ENCODE measurements at regions not wholly inside any gene's neighbourhood (a gene's known extent, or its start where the extent isn't known, plus 50 kb on each side); places are given as distances from the start of the nearest gene placed in this dataset.

DNA sequence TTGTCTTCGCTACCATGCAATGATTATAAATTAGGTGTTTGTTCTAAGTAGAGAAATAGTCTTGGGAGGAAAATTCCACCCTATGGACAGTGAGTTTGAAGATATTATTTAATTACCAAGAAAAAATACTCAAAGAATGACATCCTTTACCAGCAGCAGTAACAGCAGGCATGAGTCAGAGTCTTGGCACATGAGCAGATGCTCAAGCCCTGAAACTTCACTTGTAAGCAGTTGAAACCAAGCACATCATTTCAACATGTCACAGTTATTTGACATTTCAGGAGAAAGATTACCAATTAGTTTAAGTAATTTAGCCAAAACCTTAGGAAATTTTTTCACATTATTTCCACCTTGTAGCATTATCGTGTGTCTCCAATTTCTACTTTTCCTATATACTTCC is 99.2 kb downstream of the C12orf50 start:
- Histone ChIP-seq H3K36me3 (ENCODE audit: control insufficient read depth, insufficient read depth, low read length) (no peaks in the 10 kb centered on the region), H3K27me3 (ENCODE audit: control insufficient read depth, insufficient read depth, low read length) (no peaks in the 10 kb centered on the region), H3K4me3 (ENCODE audit: low read depth, low read length) (no peak overlapping the region)
- peak; percentile 23 for DNase-seq (ENCODE audit: low read depth)
- TF ChIP-seq CTCF (IDR thresholded peaks at IDR 0.05; ENCODE audit: insufficient read depth, low read length, poor library complexity, severe bottlenecking), result no peak

DNA sequence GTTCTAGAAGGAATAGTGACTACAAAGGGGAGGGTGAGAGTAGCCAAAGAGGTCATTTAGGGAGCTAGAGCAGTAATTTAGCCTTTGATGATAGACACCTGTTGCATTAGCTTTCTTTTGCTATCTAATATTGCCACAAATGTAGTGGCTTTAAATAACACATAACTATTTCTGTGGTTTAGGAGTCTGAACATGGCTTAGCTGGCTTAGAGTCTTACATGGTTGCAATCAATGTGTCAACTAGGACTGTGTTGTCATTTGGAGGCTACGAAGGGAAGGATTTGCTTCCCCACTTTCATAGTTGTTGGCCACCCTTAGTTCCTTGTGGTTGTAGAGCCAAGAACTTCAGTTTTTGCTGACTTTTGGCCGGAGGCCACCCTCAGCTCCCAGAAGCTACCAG is 99.9 kb downstream of the C12orf50 start:
- Histone ChIP-seq H3K36me3 (ENCODE audit: control insufficient read depth, insufficient read depth, low read length) (no peaks in the 10 kb centered on the region), H3K4me3 (ENCODE audit: low read depth, low read length) (no peak overlapping the region), H3K27me3 (ENCODE audit: control insufficient read depth, insufficient read depth, low read length) (no peaks in the 10 kb centered on the region)
- TF ChIP-seq CTCF (IDR thresholded peaks at IDR 0.05; ENCODE audit: insufficient read depth, low read length, poor library complexity, severe bottlenecking), result no peak
- DNase-seq (ENCODE audit: low read depth), result no peak

DNA sequence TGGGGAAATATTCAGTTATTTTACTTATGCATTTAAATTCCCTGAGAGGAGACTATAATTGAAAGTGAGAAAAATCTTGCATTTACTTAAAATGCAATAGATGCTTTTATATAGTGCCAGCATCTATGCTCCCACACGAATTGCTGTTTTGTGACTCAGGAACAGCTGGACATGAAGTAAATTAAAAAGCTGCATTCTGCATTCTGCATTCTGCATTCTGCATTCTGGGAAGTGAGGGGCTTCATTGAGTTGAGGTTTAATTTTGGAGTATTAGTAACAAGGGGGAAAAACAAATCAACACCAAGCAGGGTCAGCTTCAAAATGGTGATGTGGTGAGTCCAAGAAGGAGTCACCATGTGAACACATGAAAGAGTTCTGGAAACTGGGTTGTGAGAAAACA is 101.2 kb downstream of the C12orf50 start:
- no peak for DNase-seq (ENCODE audit: low read depth)
- no peaks in the 10 kb centered on the region for H3K36me3 ChIP-seq (ENCODE audit: control insufficient read depth, insufficient read depth, low read length)
- TF ChIP-seq CTCF (IDR thresholded peaks at IDR 0.05; ENCODE audit: insufficient read depth, low read length, poor library complexity, severe bottlenecking), result no peak
- H3K4me3 ChIP-seq (ENCODE audit: low read depth, low read length), result no peak overlapping the region
- H3K27me3 ChIP-seq (ENCODE audit: control insufficient read depth, insufficient read depth, low read length), result no peaks in the 10 kb centered on the region

DNA sequence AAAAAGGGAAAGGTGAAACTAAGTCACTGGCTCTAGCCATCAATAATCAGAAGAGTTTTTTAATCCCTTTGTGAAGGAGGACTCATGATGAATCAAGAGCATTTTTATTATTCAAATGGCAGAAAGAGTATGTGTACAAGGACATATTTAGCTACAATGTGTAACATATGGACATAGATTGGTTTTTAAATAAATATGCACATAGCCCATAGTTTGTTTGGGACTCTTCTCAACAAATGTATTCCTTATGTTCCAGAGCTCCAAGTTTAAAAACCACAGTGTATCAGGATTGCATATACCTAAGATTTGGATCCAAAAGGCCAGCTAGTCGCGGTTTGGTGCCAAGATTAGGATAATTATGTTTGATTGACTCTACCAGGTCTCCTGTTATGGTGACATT is 104.2 kb downstream of the C12orf50 start:
- Histone ChIP-seq H3K4me3 (ENCODE audit: low read depth, low read length) (no peak overlapping the region), H3K36me3 (ENCODE audit: control insufficient read depth, insufficient read depth, low read length) (no peaks in the 10 kb centered on the region), H3K27me3 (ENCODE audit: control insufficient read depth, insufficient read depth, low read length) (no peaks in the 10 kb centered on the region)
- no peak for TF ChIP-seq CTCF (IDR thresholded peaks at IDR 0.05; ENCODE audit: insufficient read depth, low read length, poor library complexity, severe bottlenecking)
- DNase-seq (ENCODE audit: low read depth), result no peak

GRCh38 chr12:87924149-87924548 is 105.1 kb downstream of the C12orf50 start:
- TF ChIP-seq CTCF (IDR thresholded peaks at IDR 0.05; ENCODE audit: insufficient read depth, low read length, poor library complexity, severe bottlenecking), result no peak
- Histone ChIP-seq H3K27me3 (ENCODE audit: control insufficient read depth, insufficient read depth, low read length) (no peaks in the 10 kb centered on the region), H3K4me3 (ENCODE audit: low read depth, low read length) (no peak overlapping the region), H3K36me3 (ENCODE audit: control insufficient read depth, insufficient read depth, low read length) (no peaks in the 10 kb centered on the region)
- DNase-seq (ENCODE audit: low read depth), result no peak

DNA sequence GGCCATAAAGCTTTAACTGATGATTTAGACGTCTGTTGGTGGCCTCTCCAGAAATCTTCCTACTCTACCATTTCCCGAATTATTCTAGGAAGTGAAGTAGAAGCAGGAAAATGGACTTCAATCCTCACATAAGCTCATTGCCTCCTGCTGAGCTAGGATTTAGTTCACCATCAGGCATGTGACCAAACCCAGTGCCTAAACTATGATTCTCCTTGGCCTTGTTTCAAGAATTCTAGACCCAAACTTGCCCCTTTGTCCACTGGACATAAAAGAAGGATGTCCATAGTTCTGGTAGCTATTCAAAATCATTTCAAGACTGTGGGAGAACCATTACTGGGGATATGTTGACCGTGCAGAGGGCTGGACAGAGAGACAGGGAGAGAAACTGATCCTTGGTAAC is 105.8 kb downstream of the C12orf50 start:
- DNase-seq (ENCODE audit: low read depth), result no peak
- Histone ChIP-seq H3K36me3 (ENCODE audit: control insufficient read depth, insufficient read depth, low read length) (no peaks in the 10 kb centered on the region), H3K27me3 (ENCODE audit: control insufficient read depth, insufficient read depth, low read length) (no peaks in the 10 kb centered on the region), H3K4me3 (ENCODE audit: low read depth, low read length) (no peak overlapping the region)
- TF ChIP-seq CTCF (IDR thresholded peaks at IDR 0.05; ENCODE audit: insufficient read depth, low read length, poor library complexity, severe bottlenecking), result no peak
